VCaP (cell line): ENCODE measurements at regions not wholly inside any gene's neighbourhood (a gene's known extent, or its start where the extent isn't known, plus 50 kb on each side); places are given as distances from the start of the nearest gene placed in this dataset.

Source experiments
- H3K27ac ChIP-seq: fragments of 450-650 bp; 2 replicates; pipeline ENCODE4 v1.5.1; 2017
- CTCF ChIP-seq: fragments of 450-650 bp; conservative IDR thresholded peaks from 2 replicates; pipeline ENCODE4 v1.5.1; 2017; ENCODE audit warnings: mild to moderate bottlenecking, moderate library complexity

- no peak for TF ChIP-seq CTCF
- H3K27ac ChIP-seq = peak overlapping the region; percentile 40; the same call in 1 of the 2 replicates
Observed at GRCh38 chr1:232579958-232580941, 49.7 kb downstream of the SIPA1L2 start.

- no peak for TF ChIP-seq CTCF
- peak overlapping the region; percentile 40 for H3K27ac ChIP-seq
Observed at GRCh38 chr1:232579466-232579865, 50.5 kb downstream of the SIPA1L2 start.

GRCh38 chr1:232578651-232579195 is 51.2 kb downstream of the SIPA1L2 start:
- no peak for TF ChIP-seq CTCF
- peak overlapping the region; percentile 40 for H3K27ac ChIP-seq

- H3K27ac ChIP-seq = no peak overlapping the region
- no peak for TF ChIP-seq CTCF
Observed at GRCh38 chr1:232577772-232578171, 52.2 kb downstream of the SIPA1L2 start.

GRCh38 chr1:232576537-232576936 is 53.4 kb downstream of the SIPA1L2 start:
- no peak for TF ChIP-seq CTCF
- H3K27ac ChIP-seq = no peak overlapping the region

GRCh38 chr1:232575763-232576040 is 54.2 kb downstream of the SIPA1L2 start:
- no peak for TF ChIP-seq CTCF
- no peak overlapping the region for H3K27ac ChIP-seq

- TF ChIP-seq CTCF = no peak
- H3K27ac ChIP-seq = no peak overlapping the region
Observed at GRCh38 chr1:232574889-232575762, 54.8 kb downstream of the SIPA1L2 start.
